GM23338 (cell line): ENCODE measurements at regions not wholly inside any gene's neighbourhood (a gene's known extent, or its start where the extent isn't known, plus 50 kb on each side); places are given as distances from the start of the nearest gene placed in this dataset.

Source experiments
- CREB1 ChIP-seq: fragments of 250-450 bp; sonication (Bioruptor Pico); IDR thresholded peaks from 2 replicates; pipeline ENCODE4 v1.5.0; 2020; ENCODE audit warnings: low read depth, mild to moderate bottlenecking, moderate library complexity
- EZH2 ChIP-seq: fragments of 200-600 bp; sonication (generic); IDR thresholded peaks from one replicate; pipeline ENCODE4 v1.8.0; 2017; ENCODE audit warnings: antibody characterized with exemption, mild to moderate bottlenecking, low read depth; ENCODE audit not compliant: unreplicated experiment
- EZH2phosphoT487 ChIP-seq: fragments of 200-600 bp; sonication (generic); IDR thresholded peaks from one replicate; pipeline ENCODE4 v1.8.1; 2018; ENCODE audit warnings: antibody characterized with exemption; ENCODE audit not compliant: unreplicated experiment
- JUNB ChIP-seq: IDR thresholded peaks from one replicate; pipeline ENCODE4 v1.6.1; 2016; ENCODE audit warnings: antibody characterized with exemption; ENCODE audit not compliant: unreplicated experiment
- NANOG ChIP-seq: IDR thresholded peaks from 2 replicates; pipeline ENCODE4 v1.6.1; 2016; ENCODE audit warnings: antibody characterized with exemption, borderline replicate concordance
- POLR2AphosphoS5 ChIP-seq: IDR thresholded peaks from 2 replicates; pipeline ENCODE4 v1.6.1; 2016; ENCODE audit warnings: antibody characterized with exemption, low read depth
- STAT1 ChIP-seq: IDR thresholded peaks from one replicate; pipeline ENCODE4 v1.6.1; 2016; ENCODE audit warnings: antibody characterized with exemption; ENCODE audit not compliant: unreplicated experiment
- ZNF114 ChIP-seq: fragments of 250-450 bp; sonication (Bioruptor Pico); IDR thresholded peaks from 2 replicates; pipeline ENCODE4 v1.5.0; 2020; ENCODE audit warnings: mild to moderate bottlenecking, moderate library complexity
- ZNF331 ChIP-seq: fragments of 250-450 bp; sonication (Bioruptor Pico); IDR thresholded peaks from 2 replicates; pipeline ENCODE4 v1.5.0; 2020; ENCODE audit warnings: low read depth, mild to moderate bottlenecking, moderate library complexity
- TF ChIP-seq, protein P1 (sequence below), 2 experiments: fragments of 200-600 bp in 1 of 2; sonication (generic) in 1 of 2; conservative IDR thresholded peaks; 2 replicates each; pipeline versions ENCODE4 v1.5.1 to v1.6.1; 2016 to 2017; ENCODE audit warnings: antibody characterized with exemption in 2 of 2, low read depth in 2 of 2, mild to moderate bottlenecking in 2 of 2, moderate library complexity in 1 of 2
- TF ChIP-seq, protein P2 (sequence below): IDR thresholded peaks from one replicate; pipeline ENCODE4 v1.6.1; 2018; ENCODE audit warnings: antibody characterized with exemption; ENCODE audit not compliant: unreplicated experiment
- TF ChIP-seq, protein P3 (sequence below): IDR thresholded peaks from 2 replicates; pipeline ENCODE4 v1.6.1; 2016; ENCODE audit warnings: antibody characterized with exemption
- TF ChIP-seq, protein P4 (sequence below): fragments of 250-450 bp; sonication (Bioruptor Pico); IDR thresholded peaks from 2 replicates; pipeline ENCODE4 v1.5.0; 2020; ENCODE audit warnings: mild to moderate bottlenecking, moderate library complexity

DNA sequence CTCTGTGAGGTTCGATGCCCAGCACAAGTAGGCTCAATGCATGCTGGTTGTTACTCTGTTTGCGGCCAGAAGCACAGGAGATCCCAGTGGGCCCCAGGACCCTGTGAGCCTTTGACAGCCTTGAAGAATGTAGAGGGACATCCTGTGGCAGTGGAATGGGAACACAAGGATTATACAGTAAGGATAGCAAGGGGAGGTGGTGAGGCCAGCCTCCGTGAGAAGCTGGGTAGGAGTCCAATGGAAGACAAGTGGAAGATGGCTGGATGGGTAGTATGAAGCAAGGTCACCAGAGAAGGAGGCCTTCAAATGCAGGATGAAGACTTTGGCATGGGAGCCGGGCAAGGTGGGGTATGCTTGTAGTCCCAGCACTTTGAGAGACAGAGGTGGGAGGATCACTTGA, 622.9 kb upstream of the CDH4 start:
- TF ChIP-seq, protein P1, sequence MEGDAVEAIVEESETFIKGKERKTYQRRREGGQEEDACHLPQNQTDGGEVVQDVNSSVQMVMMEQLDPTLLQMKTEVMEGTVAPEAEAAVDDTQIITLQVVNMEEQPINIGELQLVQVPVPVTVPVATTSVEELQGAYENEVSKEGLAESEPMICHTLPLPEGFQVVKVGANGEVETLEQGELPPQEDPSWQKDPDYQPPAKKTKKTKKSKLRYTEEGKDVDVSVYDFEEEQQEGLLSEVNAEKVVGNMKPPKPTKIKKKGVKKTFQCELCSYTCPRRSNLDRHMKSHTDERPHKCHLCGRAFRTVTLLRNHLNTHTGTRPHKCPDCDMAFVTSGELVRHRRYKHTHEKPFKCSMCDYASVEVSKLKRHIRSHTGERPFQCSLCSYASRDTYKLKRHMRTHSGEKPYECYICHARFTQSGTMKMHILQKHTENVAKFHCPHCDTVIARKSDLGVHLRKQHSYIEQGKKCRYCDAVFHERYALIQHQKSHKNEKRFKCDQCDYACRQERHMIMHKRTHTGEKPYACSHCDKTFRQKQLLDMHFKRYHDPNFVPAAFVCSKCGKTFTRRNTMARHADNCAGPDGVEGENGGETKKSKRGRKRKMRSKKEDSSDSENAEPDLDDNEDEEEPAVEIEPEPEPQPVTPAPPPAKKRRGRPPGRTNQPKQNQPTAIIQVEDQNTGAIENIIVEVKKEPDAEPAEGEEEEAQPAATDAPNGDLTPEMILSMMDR (conservative IDR thresholded peaks at IDR 0.05; ENCODE audit: low read depth in 2 of 2), result no peak
- TF ChIP-seq EZH2 (no peak), EZH2phosphoT487 (no peak), NANOG (no peak), ZNF114 (no peak), POLR2AphosphoS5 (no peak), JUNB (no peak), CREB1 (CRISPR knock-in tag) (no peak), ZNF331 (CRISPR knock-in tag) (no peak), STAT1 (no peak)
- TF ChIP-seq, protein P2, sequence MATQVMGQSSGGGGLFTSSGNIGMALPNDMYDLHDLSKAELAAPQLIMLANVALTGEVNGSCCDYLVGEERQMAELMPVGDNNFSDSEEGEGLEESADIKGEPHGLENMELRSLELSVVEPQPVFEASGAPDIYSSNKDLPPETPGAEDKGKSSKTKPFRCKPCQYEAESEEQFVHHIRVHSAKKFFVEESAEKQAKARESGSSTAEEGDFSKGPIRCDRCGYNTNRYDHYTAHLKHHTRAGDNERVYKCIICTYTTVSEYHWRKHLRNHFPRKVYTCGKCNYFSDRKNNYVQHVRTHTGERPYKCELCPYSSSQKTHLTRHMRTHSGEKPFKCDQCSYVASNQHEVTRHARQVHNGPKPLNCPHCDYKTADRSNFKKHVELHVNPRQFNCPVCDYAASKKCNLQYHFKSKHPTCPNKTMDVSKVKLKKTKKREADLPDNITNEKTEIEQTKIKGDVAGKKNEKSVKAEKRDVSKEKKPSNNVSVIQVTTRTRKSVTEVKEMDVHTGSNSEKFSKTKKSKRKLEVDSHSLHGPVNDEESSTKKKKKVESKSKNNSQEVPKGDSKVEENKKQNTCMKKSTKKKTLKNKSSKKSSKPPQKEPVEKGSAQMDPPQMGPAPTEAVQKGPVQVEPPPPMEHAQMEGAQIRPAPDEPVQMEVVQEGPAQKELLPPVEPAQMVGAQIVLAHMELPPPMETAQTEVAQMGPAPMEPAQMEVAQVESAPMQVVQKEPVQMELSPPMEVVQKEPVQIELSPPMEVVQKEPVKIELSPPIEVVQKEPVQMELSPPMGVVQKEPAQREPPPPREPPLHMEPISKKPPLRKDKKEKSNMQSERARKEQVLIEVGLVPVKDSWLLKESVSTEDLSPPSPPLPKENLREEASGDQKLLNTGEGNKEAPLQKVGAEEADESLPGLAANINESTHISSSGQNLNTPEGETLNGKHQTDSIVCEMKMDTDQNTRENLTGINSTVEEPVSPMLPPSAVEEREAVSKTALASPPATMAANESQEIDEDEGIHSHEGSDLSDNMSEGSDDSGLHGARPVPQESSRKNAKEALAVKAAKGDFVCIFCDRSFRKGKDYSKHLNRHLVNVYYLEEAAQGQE, result no peak
- TF ChIP-seq, protein P3, sequence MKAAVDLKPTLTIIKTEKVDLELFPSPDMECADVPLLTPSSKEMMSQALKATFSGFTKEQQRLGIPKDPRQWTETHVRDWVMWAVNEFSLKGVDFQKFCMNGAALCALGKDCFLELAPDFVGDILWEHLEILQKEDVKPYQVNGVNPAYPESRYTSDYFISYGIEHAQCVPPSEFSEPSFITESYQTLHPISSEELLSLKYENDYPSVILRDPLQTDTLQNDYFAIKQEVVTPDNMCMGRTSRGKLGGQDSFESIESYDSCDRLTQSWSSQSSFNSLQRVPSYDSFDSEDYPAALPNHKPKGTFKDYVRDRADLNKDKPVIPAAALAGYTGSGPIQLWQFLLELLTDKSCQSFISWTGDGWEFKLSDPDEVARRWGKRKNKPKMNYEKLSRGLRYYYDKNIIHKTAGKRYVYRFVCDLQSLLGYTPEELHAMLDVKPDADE, result no peak
- TF ChIP-seq, protein P4, sequence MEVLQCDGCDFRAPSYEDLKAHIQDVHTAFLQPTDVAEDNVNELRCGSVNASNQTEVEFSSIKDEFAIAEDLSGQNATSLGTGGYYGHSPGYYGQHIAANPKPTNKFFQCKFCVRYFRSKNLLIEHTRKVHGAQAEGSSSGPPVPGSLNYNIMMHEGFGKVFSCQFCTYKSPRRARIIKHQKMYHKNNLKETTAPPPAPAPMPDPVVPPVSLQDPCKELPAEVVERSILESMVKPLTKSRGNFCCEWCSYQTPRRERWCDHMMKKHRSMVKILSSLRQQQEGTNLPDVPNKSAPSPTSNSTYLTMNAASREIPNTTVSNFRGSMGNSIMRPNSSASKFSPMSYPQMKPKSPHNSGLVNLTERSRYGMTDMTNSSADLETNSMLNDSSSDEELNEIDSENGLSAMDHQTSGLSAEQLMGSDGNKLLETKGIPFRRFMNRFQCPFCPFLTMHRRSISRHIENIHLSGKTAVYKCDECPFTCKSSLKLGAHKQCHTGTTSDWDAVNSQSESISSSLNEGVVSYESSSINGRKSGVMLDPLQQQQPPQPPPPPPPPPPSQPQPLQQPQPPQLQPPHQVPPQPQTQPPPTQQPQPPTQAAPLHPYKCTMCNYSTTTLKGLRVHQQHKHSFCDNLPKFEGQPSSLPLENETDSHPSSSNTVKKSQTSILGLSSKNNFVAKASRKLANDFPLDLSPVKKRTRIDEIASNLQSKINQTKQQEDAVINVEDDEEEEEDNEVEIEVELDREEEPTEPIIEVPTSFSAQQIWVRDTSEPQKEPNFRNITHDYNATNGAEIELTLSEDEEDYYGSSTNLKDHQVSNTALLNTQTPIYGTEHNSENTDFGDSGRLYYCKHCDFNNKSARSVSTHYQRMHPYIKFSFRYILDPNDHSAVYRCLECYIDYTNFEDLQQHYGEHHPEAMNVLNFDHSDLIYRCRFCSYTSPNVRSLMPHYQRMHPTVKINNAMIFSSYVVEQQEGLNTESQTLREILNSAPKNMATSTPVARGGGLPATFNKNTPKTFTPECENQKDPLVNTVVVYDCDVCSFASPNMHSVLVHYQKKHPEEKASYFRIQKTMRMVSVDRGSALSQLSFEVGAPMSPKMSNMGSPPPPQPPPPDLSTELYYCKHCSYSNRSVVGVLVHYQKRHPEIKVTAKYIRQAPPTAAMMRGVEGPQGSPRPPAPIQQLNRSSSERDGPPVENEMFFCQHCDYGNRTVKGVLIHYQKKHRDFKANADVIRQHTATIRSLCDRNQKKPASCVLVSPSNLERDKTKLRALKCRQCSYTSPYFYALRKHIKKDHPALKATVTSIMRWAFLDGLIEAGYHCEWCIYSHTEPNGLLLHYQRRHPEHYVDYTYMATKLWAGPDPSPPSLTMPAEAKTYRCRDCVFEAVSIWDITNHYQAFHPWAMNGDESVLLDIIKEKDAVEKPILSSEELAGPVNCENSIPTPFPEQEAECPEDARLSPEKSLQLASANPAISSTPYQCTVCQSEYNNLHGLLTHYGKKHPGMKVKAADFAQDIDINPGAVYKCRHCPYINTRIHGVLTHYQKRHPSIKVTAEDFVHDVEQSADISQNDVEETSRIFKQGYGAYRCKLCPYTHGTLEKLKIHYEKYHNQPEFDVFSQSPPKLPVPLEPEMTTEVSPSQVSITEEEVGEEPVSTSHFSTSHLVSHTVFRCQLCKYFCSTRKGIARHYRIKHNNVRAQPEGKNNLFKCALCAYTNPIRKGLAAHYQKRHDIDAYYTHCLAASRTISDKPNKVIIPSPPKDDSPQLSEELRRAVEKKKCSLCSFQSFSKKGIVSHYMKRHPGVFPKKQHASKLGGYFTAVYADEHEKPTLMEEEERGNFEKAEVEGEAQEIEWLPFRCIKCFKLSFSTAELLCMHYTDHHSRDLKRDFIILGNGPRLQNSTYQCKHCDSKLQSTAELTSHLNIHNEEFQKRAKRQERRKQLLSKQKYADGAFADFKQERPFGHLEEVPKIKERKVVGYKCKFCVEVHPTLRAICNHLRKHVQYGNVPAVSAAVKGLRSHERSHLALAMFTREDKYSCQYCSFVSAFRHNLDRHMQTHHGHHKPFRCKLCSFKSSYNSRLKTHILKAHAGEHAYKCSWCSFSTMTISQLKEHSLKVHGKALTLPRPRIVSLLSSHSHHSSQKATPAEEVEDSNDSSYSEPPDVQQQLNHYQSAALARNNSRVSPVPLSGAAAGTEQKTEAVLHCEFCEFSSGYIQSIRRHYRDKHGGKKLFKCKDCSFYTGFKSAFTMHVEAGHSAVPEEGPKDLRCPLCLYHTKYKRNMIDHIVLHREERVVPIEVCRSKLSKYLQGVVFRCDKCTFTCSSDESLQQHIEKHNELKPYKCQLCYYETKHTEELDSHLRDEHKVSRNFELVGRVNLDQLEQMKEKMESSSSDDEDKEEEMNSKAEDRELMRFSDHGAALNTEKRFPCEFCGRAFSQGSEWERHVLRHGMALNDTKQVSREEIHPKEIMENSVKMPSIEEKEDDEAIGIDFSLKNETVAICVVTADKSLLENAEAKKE (CRISPR knock-in tag), result no peak
